ENCODE measurements at regions not wholly inside any gene's neighbourhood (a gene's known extent, or its start where the extent isn't known, plus 50 kb on each side); places are given as distances from the start of the nearest gene placed in this dataset.

GRCh38 chr2:66889632-66889882, 454.6 kb downstream of the MEIS1 start:
- no peak overlapping the region for H4K5ac ChIP-seq (ENCODE audit: insufficient read length, low read depth, low read length)
- no peak overlapping the region for H2AK5ac ChIP-seq (ENCODE audit: insufficient read length, low read length)
- WGBS (ENCODE audit: extremely low coverage, insufficient read length, low lambda C conversion rate): no CpG with 5 or more reads among the region's 2 CpGs
- no peak overlapping the region for H2BK15ac ChIP-seq (ENCODE audit: low read depth, low read length)
- no peak overlapping the region for H3K56ac ChIP-seq (ENCODE audit: insufficient read length, low read depth, low read length)
- H3K27me3 Mint-ChIP-seq (ENCODE audit: low read depth): no peaks in the 10 kb centered on the region
- H2BK12ac ChIP-seq (ENCODE audit: insufficient read length, low read depth, low read length): no peak overlapping the region
- no peaks in the 10 kb centered on the region for H3K79me1 ChIP-seq (ENCODE audit: insufficient read depth, low read depth, low read length, poor library complexity, severe bottlenecking)
- H3K27ac ChIP-seq (ENCODE audit: insufficient read length, low read depth, low read length): no peak overlapping the region
- H3K4me2 ChIP-seq (ENCODE audit: insufficient read depth, insufficient read length, low read length): no peak overlapping the region
- H3K4me1 ChIP-seq (ENCODE audit: insufficient read depth, low read length): no peaks in the 10 kb centered on the region; the same call in 1 of the 2 replicates
- H2BK5ac ChIP-seq (ENCODE audit: insufficient read length, low read length): no peak overlapping the region
- no peak overlapping the region for H3K9ac ChIP-seq (ENCODE audit: extremely low read depth, insufficient read length, low read length)
- no peaks in the 10 kb centered on the region for H3K27me3 ChIP-seq (ENCODE audit: insufficient read depth, low read length)
- no peak overlapping the region for H3K27ac Mint-ChIP-seq
- no peak overlapping the region for H2BK20ac ChIP-seq (ENCODE audit: low read depth, low read length, poor library complexity, severe bottlenecking)
- H3K23ac ChIP-seq (ENCODE audit: insufficient read length, low read depth, low read length): no peak overlapping the region
- no peak overlapping the region for H4K91ac ChIP-seq (ENCODE audit: insufficient read length, low read depth, low read length)
- no peak overlapping the region for H3K4me3 Mint-ChIP-seq
- H2AFZ ChIP-seq (ENCODE audit: low read length): no peak overlapping the region
- no peaks in the 10 kb centered on the region for H3K9me3 ChIP-seq (ENCODE audit: control insufficient read depth, low read depth, low read length)
- no peaks in the 10 kb centered on the region for H3K36me3 Mint-ChIP-seq (ENCODE audit: insufficient read depth in 1 of 3, low read depth in 3 of 3)
- H3K14ac ChIP-seq (ENCODE audit: insufficient read depth, low read length): no peak overlapping the region
- no peak for TF ChIP-seq CTCF (conservative IDR thresholded peaks at IDR 0.05)
- H3K4me1 Mint-ChIP-seq: no peaks in the 10 kb centered on the region
- H3K23me2 ChIP-seq (ENCODE audit: insufficient read length, low read depth, low read length, poor library complexity, severe bottlenecking): no peaks in the 10 kb centered on the region
- no peaks in the 10 kb centered on the region for H3K79me2 ChIP-seq (ENCODE audit: insufficient read depth, low read length)
- no peaks in the 10 kb centered on the region for H3K9me3 Mint-ChIP-seq
- no peak for DNase-seq
- no peak overlapping the region for H3K4ac ChIP-seq (ENCODE audit: low read depth, low read length)
- no peak overlapping the region for H4K8ac ChIP-seq (replicated peaks; ENCODE audit: insufficient read length, low read depth, low read length)
- H4K20me1 ChIP-seq (ENCODE audit: control insufficient read depth, insufficient read depth, insufficient read length): no peaks in the 10 kb centered on the region
- no peak overlapping the region for H3K18ac ChIP-seq (ENCODE audit: insufficient read length, low read depth, low read length)
- no peak overlapping the region for H3T11ph ChIP-seq (ENCODE audit: low read length)
- no peak overlapping the region for H2BK120ac ChIP-seq (ENCODE audit: low read depth, low read length, poor library complexity, severe bottlenecking)

Measured in H9 (cell line).